Esophagus (tissue), 2 donors: ENCODE measurements at regions not wholly inside any gene's neighbourhood (a gene's known extent, or its start where the extent isn't known, plus 50 kb on each side); places are given as distances from the start of the nearest gene placed in this dataset.

Experiments used
- H3K27ac ChIP-seq, 2 donors: one replicate each; pipeline ENCODE4 v1.5.1; 2013; ENCODE audit warnings: low read depth in 2 of 2, mild to moderate bottlenecking in 2 of 2, inconsistent platforms in 1 of 2, low read length in 1 of 2, moderate library complexity in 1 of 2
- H3K27me3 ChIP-seq, 2 donors: one replicate each; pipeline ENCODE4 v1.6.1; 2013; ENCODE audit warnings: low read length in 2 of 2, control low read depth in 1 of 2, mild to moderate bottlenecking in 1 of 2; ENCODE audit not compliant: insufficient read depth in 2 of 2, control insufficient read depth in 1 of 2
- H3K36me3 ChIP-seq, 2 donors: one replicate each; pipeline ENCODE4 v1.6.1; 2013; ENCODE audit warnings: low read length in 1 of 2; ENCODE audit not compliant: control insufficient read depth in 2 of 2, insufficient read depth in 2 of 2
- H3K4me1 ChIP-seq, 2 donors: one replicate each; pipeline ENCODE4 v1.6.1; 2013; ENCODE audit warnings: low read length in 1 of 2; ENCODE audit not compliant: control insufficient read depth in 2 of 2, insufficient read depth in 2 of 2
- H3K4me3 ChIP-seq, 2 donors: one replicate each; pipeline ENCODE4 v1.5.1; 2013; ENCODE audit warnings: low read length in 2 of 2, mild to moderate bottlenecking in 2 of 2, low read depth in 1 of 2, moderate library complexity in 1 of 2
- H3K9me3 ChIP-seq, 2 donors: one replicate each; pipeline ENCODE4 v1.6.1; 2013; ENCODE audit warnings: mild to moderate bottlenecking in 2 of 2, low read depth in 1 of 2, low read length in 1 of 2, moderate library complexity in 1 of 2; ENCODE audit not compliant: control insufficient read depth in 2 of 2, insufficient read depth in 1 of 2
- WGBS, 2 donors: extraction: QIAGEN DNeasy Blood & Tissue Kit; methylation state at CpG; one replicate each; pipeline ENCODE4 v1.1.7; 2013; 5-methylcytosine and 5-hydroxymethylcytosine counted together
- donor health status: healthy with polysubstance abuse.
- donor health status: Bipolar disorder and iron deficiency.

DNA sequence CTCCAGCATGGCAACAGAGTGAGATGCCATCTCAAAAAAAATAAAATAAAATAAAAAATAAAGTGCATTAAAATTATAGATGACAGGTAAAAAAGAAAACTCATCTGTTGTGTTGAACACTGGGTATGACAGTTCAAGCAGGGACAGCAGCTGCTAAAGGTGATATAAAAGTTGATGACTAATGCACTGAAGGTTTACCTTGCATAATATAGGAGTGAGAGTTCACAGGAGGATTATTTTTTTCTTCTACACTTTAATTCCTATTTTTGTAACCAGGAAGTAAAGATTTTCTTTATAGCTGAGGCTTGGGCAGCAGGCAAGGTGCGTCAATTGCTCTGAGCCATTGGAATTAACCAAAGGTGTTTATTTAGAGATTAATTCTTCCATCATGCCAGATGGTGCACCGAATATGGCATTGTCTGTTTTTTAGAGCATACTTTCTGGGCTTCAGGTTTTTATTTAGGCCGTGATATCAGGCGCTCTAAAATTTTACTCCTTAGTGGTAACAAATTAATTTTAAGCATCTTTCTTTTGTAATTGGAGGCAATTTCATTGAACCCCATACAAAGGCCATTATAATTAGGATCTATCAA lies 337.0 kb upstream of the SLC10A2 start:
- no peak overlapping the region for H3K27ac ChIP-seq
- no peak overlapping the region for H3K4me3 ChIP-seq
- no peaks in the 10 kb centered on the region for H3K4me1 ChIP-seq
- H3K9me3 ChIP-seq, result no peaks in the 10 kb centered on the region
- WGBS, 2 donors, result 48 to 53% methylated on average over 4 of the region's 4 CpGs
- H3K36me3 ChIP-seq, result no peaks in the 10 kb centered on the region
- no peaks in the 10 kb centered on the region for H3K27me3 ChIP-seq

GRCh38 chr13:103395139-103395538 lies 328.9 kb upstream of the SLC10A2 start:
- WGBS, 2 donors, result 75 to 77% methylated on average over 2 of the region's 2 CpGs
- Histone ChIP-seq H3K4me1 (no peaks in the 10 kb centered on the region), H3K9me3 (no peaks in the 10 kb centered on the region), H3K36me3 (no peaks in the 10 kb centered on the region), H3K27me3 (no peaks in the 10 kb centered on the region), H3K4me3 (no peak overlapping the region), H3K27ac (no peak overlapping the region)

DNA sequence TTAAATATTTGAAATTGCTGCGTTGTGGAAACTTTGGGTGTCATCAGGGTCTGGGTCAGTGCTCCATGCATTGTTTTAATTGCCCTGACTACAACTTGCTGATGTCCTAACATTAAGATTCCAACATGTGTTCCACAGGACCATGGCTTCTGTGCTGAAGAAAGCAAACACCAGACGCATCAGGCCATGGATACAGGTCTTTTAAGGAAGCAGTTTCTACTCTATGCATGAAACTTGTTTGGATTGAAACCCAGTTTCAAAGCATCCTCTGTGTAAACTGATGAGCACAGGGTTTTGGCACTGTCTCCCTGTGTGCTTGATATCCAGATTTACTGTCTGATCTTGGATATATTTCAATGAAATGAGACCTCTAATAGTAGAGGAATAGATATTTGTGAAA lies 328.4 kb upstream of the SLC10A2 start:
- Histone ChIP-seq H3K9me3 (no peaks in the 10 kb centered on the region), H3K36me3 (no peaks in the 10 kb centered on the region), H3K4me1 (no peaks in the 10 kb centered on the region), H3K27ac (no peak overlapping the region), H3K4me3 (no peak overlapping the region), H3K27me3 (no peaks in the 10 kb centered on the region)
- WGBS, 2 donors, result 64 to 72% methylated on average over 2 of the region's 2 CpGs

- no peaks in the 10 kb centered on the region for H3K36me3 ChIP-seq
- H3K27me3 ChIP-seq, result no peaks in the 10 kb centered on the region
- no peaks in the 10 kb centered on the region for H3K4me1 ChIP-seq
- H3K9me3 ChIP-seq, result no peaks in the 10 kb centered on the region
- WGBS, 2 donors, result 74 to 79% methylated on average over 3 of the region's 3 CpGs
- no peak overlapping the region for H3K27ac ChIP-seq
- no peak overlapping the region for H3K4me3 ChIP-seq
These were observed 325.7 kb upstream of the SLC10A2 start for GRCh38 chr13:103391936-103392335.

- no peaks in the 10 kb centered on the region for H3K27me3 ChIP-seq
- H3K9me3 ChIP-seq, result no peaks in the 10 kb centered on the region
- no peak overlapping the region for H3K4me3 ChIP-seq
- no peaks in the 10 kb centered on the region for H3K36me3 ChIP-seq
- no peaks in the 10 kb centered on the region for H3K4me1 ChIP-seq
- H3K27ac ChIP-seq, result no peak overlapping the region
- 79 to 82% methylated on average over 1 of the region's 1 CpG for WGBS, 2 donors
These were observed 322.6 kb upstream of the SLC10A2 start for GRCh38 chr13:103388839-103389238.

DNA sequence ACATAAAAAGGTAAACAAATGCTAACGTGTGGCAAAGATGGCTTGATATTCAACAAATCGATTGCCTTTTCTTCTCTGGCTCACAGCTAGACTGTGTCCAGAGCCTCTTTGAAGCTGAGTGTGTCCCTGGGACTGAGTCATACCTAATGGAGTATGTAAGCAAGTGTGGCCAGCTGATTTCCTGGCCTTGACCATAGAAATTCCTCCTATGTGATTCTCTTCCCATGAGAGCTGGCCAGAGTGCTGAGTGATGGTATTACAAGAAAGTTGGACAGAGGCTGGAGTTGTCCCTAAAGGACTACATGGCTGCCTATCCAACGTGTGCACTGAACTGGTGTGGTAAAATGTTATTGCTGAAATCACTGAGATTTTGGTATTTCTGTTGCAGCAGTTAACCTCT lies 320.1 kb upstream of the SLC10A2 start:
- Histone ChIP-seq H3K27me3 (no peaks in the 10 kb centered on the region), H3K9me3 (peaks cover 0 to 3% of the 10 kb centered on the region in 2 donors)
- WGBS, 2 donors, result 66 to 69% methylated on average over 3 of the region's 3 CpGs

GRCh38 chr13:103373916-103374315 lies 307.7 kb upstream of the SLC10A2 start:
- H3K27me3 ChIP-seq, result no peaks in the 10 kb centered on the region
- H3K4me1 ChIP-seq, result no peaks in the 10 kb centered on the region
- no peak overlapping the region for H3K4me3 ChIP-seq
- no peaks in the 10 kb centered on the region for H3K36me3 ChIP-seq
- H3K9me3 ChIP-seq, result peaks cover 0 to 2% of the 10 kb centered on the region in 2 donors
- WGBS, 2 donors, result 45 to 60% methylated on average over 4 of the region's 4 CpGs
- no peak overlapping the region for H3K27ac ChIP-seq

More for the DNA sequence above, 320.1 kb upstream of the SLC10A2 start:
- Histone ChIP-seq H3K4me1 (no peaks in the 10 kb centered on the region), H3K4me3 (no peak overlapping the region), H3K27ac (no peak overlapping the region), H3K36me3 (no peaks in the 10 kb centered on the region)

- H3K36me3 ChIP-seq, result no peaks in the 10 kb centered on the region
- 63 to 70% methylated on average over 2 of the region's 2 CpGs for WGBS, 2 donors
- no peak overlapping the region for H3K4me3 ChIP-seq
- H3K4me1 ChIP-seq, result no peaks in the 10 kb centered on the region
- no peak overlapping the region for H3K27ac ChIP-seq
- H3K9me3 ChIP-seq, result peaks cover 0 to 2% of the 10 kb centered on the region in 2 donors
- no peaks in the 10 kb centered on the region for H3K27me3 ChIP-seq
These were observed 305.1 kb upstream of the SLC10A2 start for GRCh38 chr13:103371271-103371670.

DNA sequence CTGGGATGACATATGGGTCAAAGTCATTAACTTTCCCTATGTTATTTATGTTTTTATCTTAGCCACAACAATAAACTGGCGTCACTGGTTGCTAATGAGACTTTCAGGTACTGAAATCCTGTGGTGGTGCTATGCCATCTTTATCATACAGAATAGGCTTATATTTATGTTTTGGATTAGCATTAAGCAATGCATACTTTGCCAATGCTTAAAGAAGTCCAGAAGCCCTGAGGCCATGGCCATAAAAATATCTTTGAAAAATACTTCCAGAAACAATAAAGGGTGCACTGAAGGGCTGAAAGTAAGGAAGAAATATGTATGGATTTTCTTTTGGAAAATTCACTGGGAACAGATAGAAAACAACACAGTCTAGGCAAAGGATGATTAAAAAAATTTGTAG lies 304.6 kb upstream of the SLC10A2 start:
- H3K4me1 ChIP-seq, result no peaks in the 10 kb centered on the region
- no peak overlapping the region for H3K27ac ChIP-seq
- no peaks in the 10 kb centered on the region for H3K27me3 ChIP-seq
- WGBS, 2 donors, result 39 to 42% methylated on average over 1 of the region's 1 CpG
- no peak overlapping the region for H3K4me3 ChIP-seq
- peaks cover 0 to 2% of the 10 kb centered on the region in 2 donors for H3K9me3 ChIP-seq
- no peaks in the 10 kb centered on the region for H3K36me3 ChIP-seq

GRCh38 chr13:103358255-103358932 lies 292.2 kb upstream of the SLC10A2 start:
- H3K27ac ChIP-seq, result no peak overlapping the region
- H3K36me3 ChIP-seq, result no peaks in the 10 kb centered on the region
- no peak overlapping the region for H3K4me3 ChIP-seq
- H3K27me3 ChIP-seq, result no peaks in the 10 kb centered on the region
- H3K4me1 ChIP-seq, result no peaks in the 10 kb centered on the region
- 57 to 68% methylated on average over 6 of the region's 6 CpGs for WGBS, 2 donors
- H3K9me3 ChIP-seq, result no peaks in the 10 kb centered on the region
